T-cell (primary cell): ENCODE measurements at regions not wholly inside any gene's neighbourhood (a gene's known extent, or its start where the extent isn't known, plus 50 kb on each side); places are given as distances from the start of the nearest gene placed in this dataset.

Source experiments
- ATAC-seq, 4 experiments: fragments of 200-7000 bp in 3 of 4; fragments of 150-1000 bp in 1 of 4; cut with Tn5 transposase; replicated peaks in 1 of 4; 1 replicate in 3 of 4; 2 replicates in 1 of 4; pipeline ENCODE4 v1.10.0; 2021; ENCODE audit warnings: moderate library complexity in 3 of 4, mild to moderate bottlenecking in 2 of 4, moderate number of reproducible peaks in 1 of 4
- CTCF ChIA-PET, 2 donors: fragments of 300-600 bp; sonication (Branson Sonifier 250); formaldehyde crosslinking; loops; one replicate each; lab custom pipeline; 2022; ENCODE audit warnings: antibody characterized with exemption in 2 of 2; lab: Charles Lee
- POLR2A ChIA-PET, 2 donors: fragments of 300-600 bp; sonication (Branson Sonifier 250); formaldehyde crosslinking; loops; one replicate each; lab custom pipeline; 2022; ENCODE audit warnings: antibody characterized with exemption in 2 of 2; lab: Charles Lee
- DNase-seq, 35 experiments: peaks; one replicate each; pipeline versions ENCODE4 v3.0.0 to v3.0.0-alpha.2; 2013 to 2023
- H3K27ac ChIP-seq: one replicate; pipeline ENCODE4 v1.5.1; 2013; ENCODE audit warnings: low read length
- H3K27me3 ChIP-seq, 2 experiments: replicated peaks in 1 of 2; 1 replicate in 1 of 2; 2 replicates in 1 of 2; pipeline versions ENCODE4 v1.6.1 to v1.7.0; 2013; ENCODE audit warnings: low read length in 1 of 2, mixed read lengths in 1 of 2; ENCODE audit not compliant: control insufficient read depth in 2 of 2, insufficient read depth in 2 of 2; ENCODE audit errors: extremely low read depth in 1 of 2
- H3K36me3 ChIP-seq, 2 donors: 1 replicate in 1 of 2; 2 replicates in 1 of 2; pipeline versions ENCODE4 v1.6.1 to v1.7.0; 2013; ENCODE audit warnings: low read length in 1 of 2; ENCODE audit not compliant: control insufficient read depth in 2 of 2, insufficient read depth in 1 of 2; ENCODE audit errors: extremely low read depth in 1 of 2
- H3K4me1 ChIP-seq, 2 experiments: 1 replicate in 1 of 2; 2 replicates in 1 of 2; pipeline versions ENCODE4 v1.6.1 to v1.7.0; 2013; ENCODE audit warnings: low read length in 2 of 2, mixed read lengths in 1 of 2; ENCODE audit not compliant: insufficient read depth in 2 of 2, control insufficient read depth in 1 of 2; ENCODE audit errors: extremely low read depth in 1 of 2
- H3K4me3 ChIP-seq, 2 donors: 1 replicate in 1 of 2; 2 replicates in 1 of 2; pipeline versions ENCODE4 v1.5.1 to v1.7.0; 2013; ENCODE audit warnings: mild to moderate bottlenecking in 2 of 2, low read length in 1 of 2, moderate library complexity in 1 of 2; ENCODE audit not compliant: control insufficient read depth in 1 of 2; ENCODE audit errors: extremely low read depth in 1 of 2
- H3K9me3 ChIP-seq: 2 replicates; pipeline ENCODE4 v1.7.0; 2013
- H3K27ac Mint-ChIP-seq, 2 donors: one replicate each; pipeline ENCODE4 v1.8.0; 2020 to 2021; ENCODE audit warnings: mild to moderate bottlenecking in 2 of 2, mixed read lengths in 2 of 2
- H3K27me3 Mint-ChIP-seq, 2 donors: one replicate each; pipeline ENCODE4 v1.8.0; 2021 to 2022; ENCODE audit warnings: mixed read lengths in 2 of 2
- H3K36me3 Mint-ChIP-seq: one replicate; pipeline ENCODE4 v1.8.0; 2021; ENCODE audit warnings: mixed read lengths
- H3K4me1 Mint-ChIP-seq, 3 donors: one replicate each; pipeline ENCODE4 v1.8.0; 2020 to 2022; ENCODE audit warnings: mixed read lengths in 3 of 3, mild to moderate bottlenecking in 1 of 3
- H3K4me3 Mint-ChIP-seq, 3 donors: one replicate each; pipeline ENCODE4 v1.8.0; 2020 to 2022; ENCODE audit warnings: mild to moderate bottlenecking in 3 of 3, mixed read lengths in 3 of 3, moderate library complexity in 3 of 3
- H3K9me3 Mint-ChIP-seq, 3 donors: one replicate each; pipeline ENCODE4 v1.8.0; 2020 to 2022; ENCODE audit warnings: mixed read lengths in 3 of 3
- WGBS: methylation state at CpG from one replicate; pipeline ENCODE4 v1.1.5; 2013; ENCODE audit warnings: missing lambda C conversion rate; ENCODE audit not compliant: insufficient coverage; 5-methylcytosine and 5-hydroxymethylcytosine counted together

DNA sequence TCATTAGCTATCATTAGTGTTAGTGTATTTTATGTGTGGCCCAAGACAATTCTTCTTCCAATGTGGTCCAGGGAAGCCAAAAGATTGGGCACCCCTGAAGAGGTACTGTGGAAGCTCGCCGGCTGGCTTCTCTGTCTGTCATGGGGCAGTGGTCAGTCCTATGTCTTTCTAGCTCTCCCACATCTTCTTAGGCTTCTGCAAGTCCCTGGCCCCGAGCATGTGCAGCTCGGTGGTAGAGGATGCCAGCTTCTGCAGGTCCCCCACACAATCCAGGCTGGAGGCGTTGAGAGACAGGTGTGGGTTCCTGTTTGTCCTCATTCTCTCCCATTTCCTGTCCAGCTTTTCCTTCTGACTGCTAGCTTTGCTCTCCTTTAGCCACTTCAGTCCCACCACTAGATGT, 134.1 kb upstream of the NALF2 start:
- CTCF ChIA-PET: interaction anchor here in 1 of 2 donors (0.7 to 1.1 kb wide), 2 partner anchors 20 to 54 kb away, joined by 3 to 4 read pairs; no protein-coding TSS in a partner anchor
- Mint-ChIP-seq H3K36me3 (no peaks in the 10 kb centered on the region), H3K27me3 (peaks cover 0 to 24% of the 10 kb centered on the region in 2 donors), H3K9me3 (no peaks in the 10 kb centered on the region), H3K4me3 (no peak overlapping the region), H3K27ac (no peak overlapping the region), H3K4me1 (no peaks in the 10 kb centered on the region)
- no peak overlapping the region for H3K27ac ChIP-seq
- no peaks in the 10 kb centered on the region for H3K9me3 ChIP-seq
- H3K36me3 ChIP-seq: no peaks in the 10 kb centered on the region
- no peaks in the 10 kb centered on the region for H3K4me1 ChIP-seq
- no peak for ATAC-seq
- DNase-seq: no peak
- POLR2A ChIA-PET: no interaction called here
- no peak overlapping the region for H3K4me3 ChIP-seq
- no peaks in the 10 kb centered on the region for H3K27me3 ChIP-seq
- WGBS: 83% methylated on average over 3 of the region's 5 CpGs

DNA sequence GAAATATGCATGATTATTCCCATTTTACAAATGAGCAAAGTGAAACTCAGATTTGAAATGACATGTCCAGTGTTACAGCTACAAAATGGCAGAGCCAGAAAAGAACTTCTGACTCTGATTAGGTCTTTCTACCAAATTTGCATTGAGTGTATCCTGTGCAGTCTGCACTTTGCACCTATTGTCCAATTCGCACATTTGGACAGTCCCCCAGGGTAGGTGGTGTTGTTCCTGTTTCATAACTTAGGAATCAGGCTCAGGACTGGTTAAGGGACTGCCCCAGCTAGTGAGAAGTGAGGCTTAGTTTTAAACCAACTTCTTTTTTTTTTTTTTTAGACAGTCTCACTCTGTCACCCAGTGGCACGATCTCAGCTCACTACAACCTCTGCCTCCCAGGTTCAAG, 137.9 kb upstream of the NALF2 start:
- DNase-seq (no peak), ATAC-seq (no peak)
- ChIA-PET CTCF (no interaction called here), POLR2A (no interaction called here)
- no peak overlapping the region for H3K4me3 Mint-ChIP-seq
- H3K4me1 ChIP-seq: no peaks in the 10 kb centered on the region
- H3K9me3 ChIP-seq: no peaks in the 10 kb centered on the region
- peaks cover 0 to 18% of the 10 kb centered on the region in 2 donors for H3K27me3 Mint-ChIP-seq
- no peak overlapping the region for H3K27ac Mint-ChIP-seq
- H3K27me3 ChIP-seq: no peaks in the 10 kb centered on the region
- H3K36me3 ChIP-seq: no peaks in the 10 kb centered on the region
- no peaks in the 10 kb centered on the region for H3K9me3 Mint-ChIP-seq
- H3K27ac ChIP-seq: no peak overlapping the region
- no peak overlapping the region for H3K4me3 ChIP-seq
- no peaks in the 10 kb centered on the region for H3K36me3 Mint-ChIP-seq
- H3K4me1 Mint-ChIP-seq: no peaks in the 10 kb centered on the region
- WGBS: no CpG with 5 or more reads among the region's 2 CpGs

DNA sequence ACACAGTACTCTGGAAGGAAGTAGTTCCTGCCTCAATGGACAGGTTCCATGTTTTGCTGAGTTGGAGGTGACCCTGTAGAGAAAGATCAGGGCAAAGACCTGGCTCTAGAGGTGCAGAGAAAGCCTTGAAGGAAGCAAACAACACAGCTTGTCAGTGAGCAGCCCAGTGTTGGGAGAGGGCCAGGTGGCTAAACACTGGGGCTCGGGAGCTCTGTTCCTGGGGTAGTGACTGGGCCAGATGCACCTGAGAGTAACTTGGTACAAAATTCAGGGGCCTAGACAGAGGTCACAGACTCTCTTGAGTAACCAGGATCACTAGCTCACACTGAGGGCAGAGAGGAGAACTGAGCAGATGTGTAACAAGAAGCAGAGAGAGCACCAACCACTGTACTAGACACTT, 138.4 kb upstream of the NALF2 start:
- H3K27ac ChIP-seq: no peak overlapping the region
- Mint-ChIP-seq H3K9me3 (no peaks in the 10 kb centered on the region), H3K27me3 (peaks cover 0 to 16% of the 10 kb centered on the region in 2 donors), H3K4me1 (no peaks in the 10 kb centered on the region), H3K4me3 (no peak overlapping the region), H3K27ac (no peak overlapping the region), H3K36me3 (no peaks in the 10 kb centered on the region)
- 60% methylated on average over 1 of the region's 1 CpG for WGBS
- ATAC-seq (no peak), DNase-seq (no peak)
- ChIA-PET POLR2A (no interaction called here), CTCF (no interaction called here)
- no peaks in the 10 kb centered on the region for H3K4me1 ChIP-seq
- H3K4me3 ChIP-seq: no peak overlapping the region
- no peaks in the 10 kb centered on the region for H3K36me3 ChIP-seq
- H3K9me3 ChIP-seq: no peaks in the 10 kb centered on the region
- no peaks in the 10 kb centered on the region for H3K27me3 ChIP-seq

DNA sequence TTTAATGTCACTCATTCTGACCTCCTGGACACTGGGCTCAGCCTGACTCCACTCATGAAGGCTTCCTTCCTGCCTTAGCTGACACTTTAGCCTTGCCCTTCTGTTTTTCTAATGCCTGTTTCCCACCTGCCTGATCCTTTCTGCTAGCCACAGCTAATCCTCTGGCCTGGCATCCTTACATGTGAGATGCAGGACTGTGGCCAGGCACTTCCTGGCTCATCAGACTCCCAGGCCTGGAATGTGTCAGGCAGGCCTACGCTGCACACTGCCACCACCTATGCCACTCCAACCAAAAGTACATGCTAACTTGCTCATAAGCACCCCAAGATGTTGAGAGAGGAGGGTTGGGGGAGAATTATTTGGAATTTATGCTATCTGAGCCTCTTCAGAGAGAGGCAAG, 138.8 kb upstream of the NALF2 start:
- no peak for DNase-seq

DNA sequence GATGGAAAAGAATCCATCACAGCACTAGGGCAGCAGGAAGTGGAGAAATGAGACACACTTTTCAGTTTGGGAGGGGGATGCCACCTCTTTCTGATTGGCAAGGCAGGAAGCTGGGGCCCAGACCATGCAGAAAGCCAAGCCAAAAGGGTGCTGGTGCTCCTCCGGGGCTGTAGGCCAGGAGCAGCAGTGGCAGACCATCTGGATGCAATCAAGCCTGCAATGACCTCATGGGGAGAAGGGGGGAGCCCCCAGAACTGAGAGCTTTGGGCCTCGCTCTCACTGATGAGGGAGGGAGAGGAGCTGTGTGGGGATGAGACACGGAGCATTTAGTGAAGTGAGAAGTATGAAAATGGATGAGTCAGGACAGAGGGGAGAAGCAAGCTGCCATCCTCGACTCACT, 141.3 kb upstream of the NALF2 start:
- Mint-ChIP-seq H3K27me3 (peaks cover 0 to 7% of the 10 kb centered on the region in 2 donors), H3K9me3 (no peaks in the 10 kb centered on the region), H3K36me3 (no peaks in the 10 kb centered on the region), H3K4me1 (no peaks in the 10 kb centered on the region), H3K4me3 (no peak overlapping the region), H3K27ac (no peak overlapping the region)
- no peak overlapping the region for H3K4me3 ChIP-seq
- ChIA-PET POLR2A (interaction anchor here in 1 of 2 donors (0.6 kb wide), 1 partner anchor 405 kb away, joined by 8 read pairs; no protein-coding TSS in a partner anchor), CTCF (no interaction called here)
- WGBS: 71% methylated on average over 1 of the region's 4 CpGs
- H3K27ac ChIP-seq: no peak overlapping the region
- DNase-seq (no peak), ATAC-seq (no peak)
- H3K36me3 ChIP-seq: no peaks in the 10 kb centered on the region
- H3K4me1 ChIP-seq: no peaks in the 10 kb centered on the region
- H3K9me3 ChIP-seq: no peaks in the 10 kb centered on the region
- H3K27me3 ChIP-seq: no peaks in the 10 kb centered on the region

More for the DNA sequence above, 138.8 kb upstream of the NALF2 start:
- H3K27me3 Mint-ChIP-seq: peaks cover 0 to 16% of the 10 kb centered on the region in 2 donors
- H3K4me3 Mint-ChIP-seq: no peak overlapping the region
- no peak overlapping the region for H3K27ac ChIP-seq
- no peaks in the 10 kb centered on the region for H3K9me3 Mint-ChIP-seq
- no peaks in the 10 kb centered on the region for H3K9me3 ChIP-seq
- WGBS: no CpG with 5 or more reads among the region's 1 CpG
- peak overlapping the region in 1 of 2 donors; percentile 17 for H3K27ac Mint-ChIP-seq
- no peaks in the 10 kb centered on the region for H3K36me3 Mint-ChIP-seq
- H3K4me1 ChIP-seq: no peaks in the 10 kb centered on the region
- ChIA-PET CTCF (no interaction called here), POLR2A (no interaction called here)
- no peak overlapping the region for H3K4me3 ChIP-seq
- no peaks in the 10 kb centered on the region for H3K27me3 ChIP-seq
- H3K4me1 Mint-ChIP-seq: no peaks in the 10 kb centered on the region
- no peaks in the 10 kb centered on the region for H3K36me3 ChIP-seq
- no peak for ATAC-seq

DNA sequence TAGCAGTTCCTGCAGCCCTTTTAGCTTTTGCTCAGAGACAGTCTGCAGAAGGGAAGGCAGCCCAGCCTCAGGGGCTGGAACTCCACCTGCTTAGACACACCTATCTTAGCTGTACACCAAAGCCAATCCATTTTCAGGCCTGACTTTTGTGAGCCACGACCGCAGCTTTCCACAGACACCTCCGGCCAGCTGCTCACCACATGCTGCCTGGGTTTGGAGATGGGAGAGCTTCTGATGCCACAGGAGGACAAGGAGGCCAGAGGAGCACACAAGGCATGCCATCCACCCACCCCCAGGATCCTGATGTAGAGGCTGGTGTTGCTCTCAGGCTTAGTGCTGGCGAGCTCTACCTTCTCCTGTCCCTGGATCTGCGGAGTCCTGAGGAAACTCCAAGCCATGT, 141.8 kb upstream of the NALF2 start:
- Mint-ChIP-seq H3K9me3 (no peaks in the 10 kb centered on the region), H3K27me3 (peaks cover 0 to 7% of the 10 kb centered on the region in 2 donors), H3K4me1 (no peaks in the 10 kb centered on the region), H3K27ac (no peak overlapping the region), H3K4me3 (no peak overlapping the region), H3K36me3 (no peaks in the 10 kb centered on the region)
- CTCF ChIA-PET: no interaction called here
- no CpG with 5 or more reads among the region's 5 CpGs for WGBS
- Histone ChIP-seq H3K36me3 (no peaks in the 10 kb centered on the region), H3K9me3 (no peaks in the 10 kb centered on the region), H3K4me3 (no peak overlapping the region), H3K4me1 (no peaks in the 10 kb centered on the region), H3K27ac (no peak overlapping the region), H3K27me3 (no peaks in the 10 kb centered on the region)
- ATAC-seq: no peak
- DNase-seq: no peak
- POLR2A ChIA-PET: no interaction called here

DNA sequence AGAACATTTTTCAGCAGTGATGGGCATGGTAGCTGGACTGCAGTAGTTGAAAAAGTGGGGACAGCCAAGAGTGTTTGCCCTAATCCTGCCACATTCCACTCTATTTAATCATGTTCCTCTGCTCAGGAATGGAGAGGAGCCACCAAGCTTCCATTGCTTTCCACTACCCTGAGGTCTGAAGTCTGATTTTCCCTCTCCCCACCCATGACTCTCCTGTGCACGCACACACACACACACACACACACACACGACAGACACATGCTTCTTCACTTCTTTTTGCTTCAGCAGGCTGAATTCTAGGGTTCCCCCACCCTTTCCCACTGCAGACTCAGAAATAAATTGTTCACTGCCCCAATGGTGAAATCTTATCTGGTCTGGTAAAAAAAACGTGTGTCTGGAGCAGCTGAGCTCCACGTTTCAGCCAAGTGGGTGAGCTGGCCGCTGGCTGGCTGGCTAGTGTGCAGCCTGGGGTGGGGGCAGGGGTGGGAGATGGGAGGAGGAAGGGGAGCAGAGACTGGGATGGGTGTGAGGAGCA, 142.7 kb upstream of the NALF2 start:
- no peak for ATAC-seq
- CTCF ChIA-PET: no interaction called here
- Histone ChIP-seq H3K4me1 (no peaks in the 10 kb centered on the region), H3K27ac (no peak overlapping the region), H3K9me3 (no peaks in the 10 kb centered on the region), H3K36me3 (no peaks in the 10 kb centered on the region), H3K27me3 (no peaks in the 10 kb centered on the region), H3K4me3 (no peak overlapping the region)
- peaks cover 0 to 7% of the 10 kb centered on the region in 2 donors for H3K27me3 Mint-ChIP-seq
- POLR2A ChIA-PET: no interaction called here
- H3K4me1 Mint-ChIP-seq: no peaks in the 10 kb centered on the region
- no peak for DNase-seq
- no peaks in the 10 kb centered on the region for H3K36me3 Mint-ChIP-seq
- H3K4me3 Mint-ChIP-seq: no peak overlapping the region
- H3K27ac Mint-ChIP-seq: no peak overlapping the region
- no peaks in the 10 kb centered on the region for H3K9me3 Mint-ChIP-seq
- 70% methylated on average over 2 of the region's 5 CpGs for WGBS
